Left renal pelvis (tissue), 4 donors: ENCODE measurements at regions not wholly inside any gene's neighbourhood (a gene's known extent, or its start where the extent isn't known, plus 50 kb on each side); places are given as distances from the start of the nearest gene placed in this dataset.
A peak's percentile ranks its signal among the peaks of the same experiment; 100 is the strongest.

Experiments
- DNase-seq, 4 donors: peaks; one replicate each; pipeline ENCODE4 v3.0.0-alpha.2; 2013; ENCODE audit warnings: low read depth in 4 of 4, low spot score in 3 of 4

DNA sequence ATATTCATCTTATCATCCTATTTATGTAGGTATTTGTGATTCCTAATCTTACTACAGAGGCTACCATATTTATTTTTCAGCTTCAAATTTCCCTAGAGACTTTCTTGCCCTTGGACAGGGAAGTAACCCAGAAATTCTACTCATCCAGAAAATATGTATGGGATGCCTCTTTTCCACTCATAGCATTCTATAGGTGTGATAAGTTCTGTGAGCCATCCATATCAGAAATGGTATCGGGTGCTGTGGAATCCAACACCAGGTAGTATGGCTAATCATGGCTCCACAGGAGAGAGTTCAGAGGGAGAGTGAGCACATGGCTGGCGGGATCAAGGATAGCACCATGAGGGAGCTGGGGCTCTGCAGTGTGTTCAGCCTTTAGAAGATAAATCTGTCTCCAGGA, 349.3 kb upstream of the ACTBL2 start:
- DNase-seq, result no peak

- DNase-seq, result no peak
These were observed 348.5 kb upstream of the ACTBL2 start for GRCh38 chr5:57831090-57831489.

- DNase-seq, result no peak
These were observed 345.6 kb upstream of the ACTBL2 start for GRCh38 chr5:57828221-57828620.

- peak; percentile 26 to 70 (median 53) for DNase-seq
These were observed 342.5 kb upstream of the ACTBL2 start for GRCh38 chr5:57825031-57825686.

- DNase-seq, result no peak
These were observed 342.0 kb upstream of the ACTBL2 start for GRCh38 chr5:57824623-57825022.

DNA sequence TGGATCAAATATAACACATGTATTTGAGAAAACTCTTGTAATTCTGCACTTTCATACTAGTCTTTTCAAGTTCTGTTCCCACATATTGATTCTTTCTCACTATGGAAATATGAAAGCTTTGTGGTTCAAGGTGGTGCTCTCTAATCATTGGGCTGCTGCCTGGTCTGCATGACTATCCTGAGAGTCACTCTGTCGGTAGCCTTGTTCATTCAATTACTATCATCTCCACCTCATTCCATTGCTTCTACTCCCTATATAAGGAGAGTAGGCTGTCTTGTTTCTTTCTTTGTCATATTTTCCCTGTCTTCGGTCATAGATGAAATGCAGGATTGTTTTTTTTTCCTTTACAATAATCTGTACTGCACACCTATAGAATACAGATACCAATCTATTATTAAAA, 341.4 kb upstream of the ACTBL2 start:
- DNase-seq, result no peak

GRCh38 chr5:57822651-57823050, 340.0 kb upstream of the ACTBL2 start:
- no peak for DNase-seq

- DNase-seq, result no peak
These were observed 335.8 kb upstream of the ACTBL2 start for GRCh38 chr5:57818397-57818796.

DNA sequence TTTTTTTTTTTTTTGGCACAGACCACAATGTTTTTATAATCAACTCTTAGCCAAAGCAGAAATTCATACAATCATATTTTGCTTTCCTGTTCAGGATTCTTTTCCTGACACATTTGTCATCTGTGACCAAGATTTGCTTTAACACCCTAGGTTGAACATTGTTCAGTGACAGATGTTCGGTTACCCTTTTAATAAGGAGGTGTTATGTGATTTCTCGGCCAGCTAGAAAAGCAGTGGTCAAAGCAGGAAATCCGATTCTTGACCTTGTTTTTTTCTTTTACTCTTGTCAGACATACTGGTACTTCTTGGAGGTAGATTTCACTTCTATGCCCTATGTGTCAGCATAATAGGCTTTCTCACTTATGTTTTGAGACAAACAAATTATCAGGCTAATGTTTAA, 335.3 kb upstream of the ACTBL2 start:
- DNase-seq, result no peak

GRCh38 chr5:57817001-57817453, 334.4 kb upstream of the ACTBL2 start:
- no peak for DNase-seq

GRCh38 chr5:57816108-57816507, 333.5 kb upstream of the ACTBL2 start:
- DNase-seq, result no peak

GRCh38 chr5:57805732-57806131, 323.1 kb upstream of the ACTBL2 start:
- DNase-seq, result no peak

GRCh38 chr5:57805170-57805569, 322.6 kb upstream of the ACTBL2 start:
- DNase-seq, result no peak

GRCh38 chr5:57804505-57804904, 321.9 kb upstream of the ACTBL2 start:
- no peak for DNase-seq

GRCh38 chr5:57804007-57804444, 321.4 kb upstream of the ACTBL2 start:
- DNase-seq, result no peak

- no peak for DNase-seq
These were observed 319.5 kb upstream of the ACTBL2 start for GRCh38 chr5:57802131-57802530.

DNA sequence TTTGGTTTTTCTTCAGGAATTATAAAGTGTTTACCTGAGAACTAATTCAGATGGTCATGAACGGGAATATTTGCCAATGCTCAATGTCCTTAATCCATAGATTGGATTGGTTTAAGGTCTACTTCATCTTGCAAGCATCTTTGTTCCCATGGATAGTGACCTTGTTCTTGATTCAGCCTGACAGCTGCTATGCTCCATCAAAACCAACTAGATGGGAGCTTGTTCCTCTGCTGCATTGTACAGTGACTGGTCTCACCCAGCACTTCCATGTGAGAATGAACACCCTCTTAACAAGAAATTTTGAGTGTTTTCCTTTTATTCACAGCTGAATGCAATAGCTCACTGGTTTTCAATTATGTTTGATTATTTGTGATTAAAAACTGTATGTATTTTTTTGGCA, 312.6 kb upstream of the ACTBL2 start:
- DNase-seq, result no peak

GRCh38 chr5:57791875-57792274, 309.3 kb upstream of the ACTBL2 start:
- no peak for DNase-seq

DNA sequence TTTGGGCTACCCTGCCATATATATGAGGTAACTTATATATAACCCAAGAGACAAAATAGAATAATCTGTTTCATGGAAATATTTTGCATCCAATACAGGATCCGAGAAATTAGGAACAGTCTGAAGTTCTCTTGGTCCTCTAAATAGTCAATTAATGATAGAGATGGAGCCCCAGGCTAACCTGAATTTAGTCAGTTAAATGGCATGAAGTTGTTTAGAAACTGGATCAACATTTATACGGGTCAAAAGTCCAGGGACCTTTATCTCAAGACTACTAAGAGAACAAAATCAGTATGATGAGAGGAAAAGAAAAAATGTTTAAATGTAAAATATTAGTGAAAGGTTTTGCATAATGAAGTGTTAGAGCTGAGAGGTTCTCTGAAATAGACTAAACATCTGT, 303.3 kb upstream of the ACTBL2 start:
- DNase-seq, result no peak

GRCh38 chr5:57784121-57784520, 301.5 kb upstream of the ACTBL2 start:
- no peak for DNase-seq

DNA sequence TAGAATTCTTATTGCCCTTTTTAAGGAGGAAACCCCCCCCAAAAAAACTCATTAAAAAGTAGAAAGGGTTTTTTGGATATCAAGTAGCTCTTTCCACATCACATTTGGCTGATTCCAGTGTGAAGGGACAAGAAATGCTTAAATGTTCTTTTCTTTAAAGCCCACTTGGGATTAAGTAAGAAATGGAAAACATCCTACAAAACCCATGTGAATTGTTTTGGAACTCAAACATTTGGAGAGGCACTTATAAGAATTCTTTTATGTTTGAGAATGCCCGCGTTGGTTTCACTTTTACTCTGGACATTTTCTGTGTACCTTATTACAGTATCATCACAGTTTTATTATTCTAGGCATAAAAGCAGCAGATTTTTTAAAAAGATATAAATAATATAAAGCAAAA, 301.1 kb upstream of the ACTBL2 start:
- DNase-seq, result no peak

GRCh38 chr5:57780961-57781325, 298.3 kb upstream of the ACTBL2 start:
- DNase-seq, result no peak

DNA sequence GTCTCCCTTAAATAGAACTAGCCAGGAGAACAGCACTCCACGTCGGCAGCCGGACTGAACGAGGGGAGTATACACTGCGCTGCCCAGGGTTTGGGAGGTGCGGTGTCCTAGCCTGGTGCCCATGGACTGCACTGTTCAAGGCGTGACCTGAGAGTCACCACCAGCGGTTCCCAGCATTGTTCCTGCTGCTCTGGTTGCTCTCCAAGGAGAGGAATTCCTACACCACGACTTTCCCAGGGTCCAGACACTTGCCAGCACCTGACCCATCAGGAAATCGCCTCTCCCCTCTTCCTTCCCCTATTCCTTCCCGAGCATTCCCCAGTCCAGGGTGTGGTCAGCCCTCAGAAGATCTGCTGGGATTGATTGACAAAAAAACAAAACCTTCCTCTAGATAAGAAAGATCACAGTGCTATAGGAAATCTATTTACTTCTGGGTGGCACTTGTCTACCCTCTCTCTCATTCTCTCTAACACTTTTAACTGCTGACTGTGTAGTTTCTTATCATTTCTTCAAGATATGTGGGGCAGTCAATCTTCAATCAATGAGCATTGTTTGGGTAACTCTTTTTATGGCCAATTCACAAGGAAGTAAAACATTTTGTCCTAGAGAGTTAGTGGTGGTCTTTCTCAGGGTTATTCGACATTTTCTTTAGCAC, 297.8 kb upstream of the ACTBL2 start:
- no peak for DNase-seq
